ENCODE measurements at regions not wholly inside any gene's neighbourhood (a gene's known extent, or its start where the extent isn't known, plus 50 kb on each side); places are given as distances from the start of the nearest gene placed in this dataset.

GRCh38 chr4:165726831-165727230 is 146.2 kb upstream of the TLL1 start:
- H3K4me3 ChIP-seq: no peak overlapping the region
- H3K27ac ChIP-seq: no peak overlapping the region
- no peaks in the 10 kb centered on the region for H3K9me3 ChIP-seq (replicated peaks)
- no peaks in the 10 kb centered on the region for H3K4me1 ChIP-seq (replicated peaks)
- no peak for DNase-seq (ENCODE audit: low read depth in 1 of 2, low spot score in 2 of 2)
- H3K36me3 ChIP-seq: no peaks in the 10 kb centered on the region
- no peaks in the 10 kb centered on the region for H3K27me3 ChIP-seq (replicated peaks)

DNA sequence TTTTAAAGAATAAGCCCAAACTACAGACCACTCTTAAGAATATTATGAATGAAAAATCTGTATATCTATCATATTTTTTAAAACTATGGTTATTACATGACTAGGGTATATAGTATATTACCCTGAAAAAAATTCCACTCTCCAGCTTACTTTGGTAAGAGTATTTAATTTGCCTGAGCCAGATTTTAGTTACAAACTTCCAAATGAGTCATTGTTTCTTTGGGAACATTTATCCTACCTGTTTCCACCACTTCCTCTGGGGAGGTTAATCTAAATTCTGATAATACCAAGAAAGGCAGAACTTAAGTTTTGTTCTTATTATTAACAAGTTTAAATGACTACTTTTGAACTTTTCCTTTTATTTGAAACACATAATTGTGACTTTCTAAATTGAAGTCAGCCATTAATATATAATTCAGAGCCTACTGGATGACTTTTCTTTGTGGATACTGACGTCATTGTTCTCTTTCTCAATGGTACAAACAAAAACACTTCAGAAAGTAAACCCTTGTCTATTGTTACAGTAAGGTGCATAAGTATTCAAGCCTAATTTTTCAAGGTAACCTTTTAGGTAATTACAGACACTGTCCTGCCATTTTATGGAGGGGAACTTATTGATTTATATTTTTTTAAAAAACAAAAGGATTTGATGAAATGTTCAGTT is 135.6 kb upstream of the TLL1 start:
- no peak for DNase-seq (ENCODE audit: low read depth in 1 of 2, low spot score in 2 of 2)
- Histone ChIP-seq H3K9me3 (replicated peaks) (no peaks in the 10 kb centered on the region), H3K27me3 (replicated peaks) (no peaks in the 10 kb centered on the region), H3K4me3 (no peak overlapping the region), H3K36me3 (no peaks in the 10 kb centered on the region), H3K27ac (no peak overlapping the region), H3K4me1 (replicated peaks) (no peaks in the 10 kb centered on the region)

DNA sequence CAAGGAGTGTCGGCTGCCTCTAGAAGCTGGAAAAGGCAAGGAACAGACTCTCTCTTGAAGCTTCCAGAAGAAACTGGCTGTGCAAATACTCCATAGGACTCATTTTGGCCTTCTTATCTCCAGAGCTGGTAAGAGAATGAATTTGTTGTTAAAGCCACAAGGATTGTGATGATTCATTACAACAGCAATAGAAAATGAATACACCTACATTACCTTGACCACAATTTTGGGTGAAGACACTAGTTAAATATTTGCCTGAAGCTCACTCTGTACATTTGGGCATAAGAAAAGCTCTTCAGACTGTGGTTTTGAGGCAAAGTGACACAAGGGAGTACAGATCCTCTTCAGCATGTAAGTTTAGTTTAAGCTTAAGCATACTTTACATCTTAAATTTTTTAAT is 134.5 kb upstream of the TLL1 start:
- DNase-seq (ENCODE audit: low read depth in 1 of 2, low spot score in 2 of 2): no peak
- H3K36me3 ChIP-seq: no peaks in the 10 kb centered on the region
- H3K27ac ChIP-seq: no peak overlapping the region
- H3K4me3 ChIP-seq: no peak overlapping the region
- no peaks in the 10 kb centered on the region for H3K4me1 ChIP-seq (replicated peaks)
- no peaks in the 10 kb centered on the region for H3K9me3 ChIP-seq (replicated peaks)
- no peaks in the 10 kb centered on the region for H3K27me3 ChIP-seq (replicated peaks)

DNA sequence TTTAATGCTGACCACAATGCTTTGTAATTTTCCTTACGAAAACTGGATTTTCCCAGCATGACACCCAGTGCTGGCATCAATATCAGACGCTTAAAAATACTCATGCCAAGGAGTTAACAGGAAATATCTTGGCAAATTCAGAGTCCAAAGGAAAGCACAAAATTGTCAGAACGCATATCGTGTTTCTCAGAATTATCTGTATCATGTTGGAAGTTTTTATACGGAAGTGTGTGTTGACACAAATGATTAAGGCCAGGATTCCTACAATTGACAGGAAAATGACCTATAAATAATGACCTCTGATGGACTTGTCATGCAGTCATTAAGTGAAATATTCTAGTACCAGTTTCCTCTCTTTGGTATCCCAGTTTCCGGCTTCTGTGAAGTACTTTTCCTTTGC is 132.1 kb upstream of the TLL1 start:
- H3K27me3 ChIP-seq (replicated peaks): no peaks in the 10 kb centered on the region
- no peak overlapping the region for H3K27ac ChIP-seq
- H3K36me3 ChIP-seq: no peaks in the 10 kb centered on the region
- H3K4me1 ChIP-seq (replicated peaks): no peaks in the 10 kb centered on the region
- no peak overlapping the region for H3K4me3 ChIP-seq
- H3K9me3 ChIP-seq (replicated peaks): no peaks in the 10 kb centered on the region
- DNase-seq (ENCODE audit: low read depth in 1 of 2, low spot score in 2 of 2): no peak

DNA sequence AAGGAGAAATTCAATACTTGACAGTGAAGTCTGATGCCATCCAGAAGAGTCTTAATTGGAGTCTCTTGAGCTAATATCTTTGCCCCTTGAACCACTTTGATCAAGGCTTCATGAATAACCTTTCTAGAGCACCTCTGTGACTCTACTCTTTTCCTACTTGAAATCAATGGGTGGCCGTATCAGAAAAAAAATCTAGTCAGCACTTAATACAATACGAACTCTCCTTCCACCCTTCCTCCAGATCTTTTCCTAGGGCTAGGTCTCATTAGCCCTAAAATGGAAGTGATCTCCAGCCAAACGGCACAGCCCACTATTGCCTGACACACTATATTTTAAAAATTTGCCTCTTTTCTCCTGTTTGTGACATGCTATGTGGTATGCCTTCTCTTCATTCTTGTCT is 129.6 kb upstream of the TLL1 start:
- Histone ChIP-seq H3K9me3 (replicated peaks) (no peaks in the 10 kb centered on the region), H3K4me3 (no peak overlapping the region), H3K36me3 (no peaks in the 10 kb centered on the region), H3K4me1 (replicated peaks) (no peaks in the 10 kb centered on the region), H3K27me3 (replicated peaks) (no peaks in the 10 kb centered on the region), H3K27ac (no peak overlapping the region)
- no peak for DNase-seq (ENCODE audit: low read depth in 1 of 2, low spot score in 2 of 2)

GRCh38 chr4:165744370-165744769 is 128.7 kb upstream of the TLL1 start:
- DNase-seq (ENCODE audit: low read depth in 1 of 2, low spot score in 2 of 2): no peak
- H3K36me3 ChIP-seq: no peaks in the 10 kb centered on the region
- H3K4me1 ChIP-seq (replicated peaks): no peaks in the 10 kb centered on the region
- H3K4me3 ChIP-seq: no peak overlapping the region
- H3K9me3 ChIP-seq (replicated peaks): no peaks in the 10 kb centered on the region
- H3K27me3 ChIP-seq (replicated peaks): no peaks in the 10 kb centered on the region
- H3K27ac ChIP-seq: no peak overlapping the region

- no peak overlapping the region for H3K27ac ChIP-seq
- no peak overlapping the region for H3K4me3 ChIP-seq
- H3K27me3 ChIP-seq (replicated peaks): no peaks in the 10 kb centered on the region
- H3K9me3 ChIP-seq (replicated peaks): no peaks in the 10 kb centered on the region
- no peaks in the 10 kb centered on the region for H3K4me1 ChIP-seq (replicated peaks)
- H3K36me3 ChIP-seq: no peaks in the 10 kb centered on the region
- DNase-seq (ENCODE audit: low read depth in 1 of 2, low spot score in 2 of 2): no peak
These were observed 124.7 kb upstream of the TLL1 start for GRCh38 chr4:165748321-165748720.

DNA sequence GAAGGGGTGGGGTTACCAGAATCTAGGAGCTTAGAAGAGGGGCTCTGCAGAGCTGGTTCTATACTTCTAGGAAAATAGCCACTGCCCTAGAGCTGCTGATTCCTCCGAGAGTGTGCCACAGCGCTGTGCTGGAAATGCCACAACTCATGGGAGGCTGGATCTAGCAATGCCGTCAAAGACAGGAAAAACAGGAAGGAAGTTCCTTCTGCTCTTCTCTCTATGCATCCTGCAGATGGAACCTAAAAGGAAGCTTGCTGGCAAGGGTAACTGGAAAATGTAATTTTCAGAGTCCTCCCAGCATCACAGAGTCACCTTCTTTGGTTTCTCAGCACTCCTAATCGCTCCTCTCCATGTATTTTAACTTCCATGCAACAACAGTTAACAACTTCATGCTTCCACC is 121.2 kb upstream of the TLL1 start:
- Histone ChIP-seq H3K4me3 (no peak overlapping the region), H3K27ac (no peak overlapping the region), H3K36me3 (no peaks in the 10 kb centered on the region), H3K4me1 (replicated peaks) (no peaks in the 10 kb centered on the region), H3K27me3 (replicated peaks) (no peaks in the 10 kb centered on the region), H3K9me3 (replicated peaks) (no peaks in the 10 kb centered on the region)
- DNase-seq (ENCODE audit: low read depth in 1 of 2, low spot score in 2 of 2): no peak

GRCh38 chr4:165754664-165755063 is 118.4 kb upstream of the TLL1 start:
- peaks cover 4% of the 10 kb centered on the region; the same call in 1 of the 2 replicates for H3K27me3 ChIP-seq (replicated peaks)
- no peaks in the 10 kb centered on the region for H3K9me3 ChIP-seq (replicated peaks)
- no peak overlapping the region for H3K4me3 ChIP-seq
- H3K4me1 ChIP-seq (replicated peaks): no peaks in the 10 kb centered on the region
- H3K36me3 ChIP-seq: no peaks in the 10 kb centered on the region
- DNase-seq (ENCODE audit: low read depth in 1 of 2, low spot score in 2 of 2): no peak
- H3K27ac ChIP-seq: no peak overlapping the region

DNA sequence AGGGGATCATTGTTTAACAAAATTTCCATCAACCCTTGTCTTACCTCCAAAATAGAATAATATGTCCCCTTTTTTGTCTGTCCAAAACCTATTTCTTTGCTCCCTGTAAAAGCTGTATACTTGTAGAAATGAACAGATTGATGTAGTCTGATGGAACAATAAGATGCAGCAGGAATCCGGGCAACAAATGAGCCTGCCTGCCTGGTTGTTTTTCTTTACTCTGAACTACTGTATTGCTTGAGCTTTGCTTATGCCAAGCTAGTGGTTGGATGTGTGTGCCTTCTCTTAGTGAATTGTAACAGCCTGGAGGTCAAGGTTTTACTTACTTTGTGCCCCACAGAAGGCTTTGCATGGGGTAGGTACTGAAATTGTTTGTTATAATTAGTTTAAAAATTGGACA is 116.2 kb upstream of the TLL1 start:
- no peak for DNase-seq (ENCODE audit: low read depth in 1 of 2, low spot score in 2 of 2)
- no peaks in the 10 kb centered on the region for H3K9me3 ChIP-seq (replicated peaks)
- no peaks in the 10 kb centered on the region for H3K36me3 ChIP-seq
- H3K4me3 ChIP-seq: no peak overlapping the region
- H3K4me1 ChIP-seq (replicated peaks): no peaks in the 10 kb centered on the region
- H3K27ac ChIP-seq: no peak overlapping the region
- peaks cover 4% of the 10 kb centered on the region; the same call in 1 of the 2 replicates for H3K27me3 ChIP-seq (replicated peaks)

DNA sequence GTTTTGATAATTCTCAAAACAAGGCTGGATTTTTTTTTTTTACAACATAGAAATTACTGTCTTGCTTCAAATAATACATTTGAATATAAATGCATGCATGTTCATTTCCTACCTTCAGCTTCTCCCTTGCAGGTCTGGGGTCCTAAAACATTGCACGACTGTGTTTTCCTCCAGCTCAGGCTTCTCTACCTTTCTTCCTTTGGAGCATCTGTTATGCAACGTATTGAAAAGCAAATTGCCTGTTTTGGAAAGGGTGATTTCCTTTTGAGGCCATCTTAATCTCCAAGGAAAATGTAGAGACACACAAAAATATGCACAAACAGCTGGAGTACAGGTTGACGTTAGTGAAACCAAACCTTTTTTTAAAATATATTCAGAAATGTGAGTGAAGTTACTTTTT is 115.6 kb upstream of the TLL1 start:
- H3K36me3 ChIP-seq: no peaks in the 10 kb centered on the region
- H3K9me3 ChIP-seq (replicated peaks): no peaks in the 10 kb centered on the region
- H3K27me3 ChIP-seq (replicated peaks): peaks cover 4% of the 10 kb centered on the region; the same call in 1 of the 2 replicates
- no peaks in the 10 kb centered on the region for H3K4me1 ChIP-seq (replicated peaks)
- DNase-seq (ENCODE audit: low read depth in 1 of 2, low spot score in 2 of 2): no peak
- H3K27ac ChIP-seq: no peak overlapping the region
- H3K4me3 ChIP-seq: no peak overlapping the region

GRCh38 chr4:165758086-165758485 is 115.0 kb upstream of the TLL1 start:
- peaks cover 4% of the 10 kb centered on the region; the same call in 1 of the 2 replicates for H3K27me3 ChIP-seq (replicated peaks)
- H3K4me1 ChIP-seq (replicated peaks): no peaks in the 10 kb centered on the region
- no peak for DNase-seq (ENCODE audit: low read depth in 1 of 2, low spot score in 2 of 2)
- no peaks in the 10 kb centered on the region for H3K36me3 ChIP-seq
- H3K27ac ChIP-seq: no peak overlapping the region
- no peaks in the 10 kb centered on the region for H3K9me3 ChIP-seq (replicated peaks)
- H3K4me3 ChIP-seq: no peak overlapping the region

GRCh38 chr4:165760182-165760581 is 112.9 kb upstream of the TLL1 start:
- no peaks in the 10 kb centered on the region for H3K4me1 ChIP-seq (replicated peaks)
- H3K9me3 ChIP-seq (replicated peaks): no peaks in the 10 kb centered on the region
- no peak overlapping the region for H3K27ac ChIP-seq
- DNase-seq (ENCODE audit: low read depth in 1 of 2, low spot score in 2 of 2): no peak
- peaks cover 4% of the 10 kb centered on the region; the same call in 1 of the 2 replicates for H3K27me3 ChIP-seq (replicated peaks)
- no peak overlapping the region for H3K4me3 ChIP-seq
- no peaks in the 10 kb centered on the region for H3K36me3 ChIP-seq

- Histone ChIP-seq H3K27me3 (replicated peaks) (peaks cover 4% of the 10 kb centered on the region; the same call in 1 of the 2 replicates), H3K27ac (no peak overlapping the region), H3K4me3 (no peak overlapping the region), H3K4me1 (replicated peaks) (no peaks in the 10 kb centered on the region), H3K9me3 (replicated peaks) (no peaks in the 10 kb centered on the region), H3K36me3 (no peaks in the 10 kb centered on the region)
- no peak for DNase-seq (ENCODE audit: low read depth in 1 of 2, low spot score in 2 of 2)
These were observed 111.1 kb upstream of the TLL1 start for GRCh38 chr4:165761963-165762362.

DNA sequence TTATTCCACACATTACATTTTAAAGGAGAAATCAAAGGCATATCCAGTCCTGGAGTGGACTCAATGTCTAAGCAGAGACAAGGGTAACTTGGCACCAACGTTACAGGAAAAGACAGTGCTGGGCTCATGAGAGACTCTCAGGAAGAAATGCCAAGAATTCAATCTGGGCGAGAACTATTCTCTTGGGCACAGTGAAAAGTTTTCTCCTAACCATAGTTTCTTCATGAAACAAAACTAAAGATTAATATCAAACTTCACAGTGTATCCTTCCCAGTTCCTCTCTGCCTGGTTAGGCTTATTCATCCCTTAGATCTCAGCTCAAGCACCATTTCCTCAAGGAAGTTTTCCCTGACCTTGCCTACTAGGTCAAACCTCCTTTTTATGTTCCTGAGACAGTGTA is 109.4 kb upstream of the TLL1 start:
- Histone ChIP-seq H3K4me3 (no peak overlapping the region), H3K9me3 (replicated peaks) (no peaks in the 10 kb centered on the region), H3K27ac (no peak overlapping the region), H3K36me3 (no peaks in the 10 kb centered on the region), H3K4me1 (replicated peaks) (no peaks in the 10 kb centered on the region), H3K27me3 (replicated peaks) (peaks cover 4% of the 10 kb centered on the region; the same call in 1 of the 2 replicates)
- DNase-seq (ENCODE audit: low read depth in 1 of 2, low spot score in 2 of 2): no peak
